GM12874 (cell line): ENCODE measurements at regions not wholly inside any gene's neighbourhood (a gene's known extent, or its start where the extent isn't known, plus 50 kb on each side); places are given as distances from the start of the nearest gene placed in this dataset.

Source experiments
- CTCF ChIP-seq: IDR thresholded peaks from 2 replicates; pipeline ENCODE4 v1.5.1; 2011; ENCODE audit warnings: low read depth, mild to moderate bottlenecking, control low read depth, low read length, moderate library complexity; ENCODE audit not compliant: insufficient read depth

GRCh38 chr5:122515709-122516431, 203.8 kb downstream of the SNCAIP start:
- TF ChIP-seq CTCF = peak; percentile 66

- TF ChIP-seq CTCF = no peak
Observed at GRCh38 chr5:122516432-122516743, 204.4 kb downstream of the SNCAIP start.

GRCh38 chr5:122517091-122517490, 205.1 kb downstream of the SNCAIP start:
- TF ChIP-seq CTCF = no peak

GRCh38 chr5:122523776-122524175, 211.7 kb downstream of the SNCAIP start:
- no peak for TF ChIP-seq CTCF

GRCh38 chr5:122527547-122527946, 215.5 kb downstream of the SNCAIP start:
- TF ChIP-seq CTCF = no peak

GRCh38 chr5:122532035-122532434, 220.0 kb downstream of the SNCAIP start:
- no peak for TF ChIP-seq CTCF

GRCh38 chr5:122533825-122534224, 221.8 kb downstream of the SNCAIP start:
- no peak for TF ChIP-seq CTCF
